KMS-11 (cell line): ENCODE measurements at regions not wholly inside any gene's neighbourhood (a gene's known extent, or its start where the extent isn't known, plus 50 kb on each side); places are given as distances from the start of the nearest gene placed in this dataset.
"Not testable (repeated sequence)": the region's sequence is repeated elsewhere in the genome, so short reads cannot be mapped to it uniquely, and the experiment has no call there.

ENCODE experiments used
- H2AFZ ChIP-seq: fragments of 200-600 bp; sonication (generic); 2 replicates; pipeline ENCODE4 v1.6.1; 2016; ENCODE audit warnings: antibody characterized with exemption, mixed run types, low read depth
- H3K27ac ChIP-seq: fragments of 200-600 bp; sonication (generic); 2 replicates; pipeline ENCODE4 v1.6.1; 2016; ENCODE audit warnings: mild to moderate bottlenecking, mixed run types
- H3K27me3 ChIP-seq: fragments of 200-600 bp; sonication (generic); 2 replicates; pipeline ENCODE4 v1.6.1; 2017; ENCODE audit warnings: mild to moderate bottlenecking, low read depth, mixed run types, moderate library complexity; ENCODE audit not compliant: insufficient read depth
- H3K36me3 ChIP-seq: fragments of 200-600 bp; sonication (generic); 2 replicates; pipeline ENCODE4 v1.6.1; 2017; ENCODE audit warnings: mild to moderate bottlenecking, mixed run types; ENCODE audit not compliant: insufficient read depth
- H3K4me1 ChIP-seq: fragments of 200-600 bp; sonication (generic); 2 replicates; pipeline ENCODE4 v1.6.1; 2016; ENCODE audit warnings: mild to moderate bottlenecking, low read depth, mixed run types; ENCODE audit not compliant: poor library complexity, severe bottlenecking
- H3K4me2 ChIP-seq: fragments of 200-600 bp; sonication (generic); 2 replicates; pipeline ENCODE4 v1.7.0; 2016; ENCODE audit warnings: mild to moderate bottlenecking, mixed run types
- H3K4me3 ChIP-seq: fragments of 200-600 bp; sonication (generic); IDR thresholded peaks from 2 replicates; pipeline ENCODE4 v1.6.1; 2017; ENCODE audit warnings: low read depth, low read length, mixed read lengths; ENCODE audit not compliant: insufficient read depth
- H3K79me2 ChIP-seq: fragments of 200-600 bp; sonication (generic); 2 replicates; pipeline ENCODE4 v1.6.1; 2016; ENCODE audit warnings: low read depth, mixed run types; ENCODE audit not compliant: insufficient read depth
- H3K9ac ChIP-seq: fragments of 200-600 bp; sonication (generic); 2 replicates; pipeline ENCODE4 v1.6.1; 2016; ENCODE audit warnings: mild to moderate bottlenecking, mixed run types
- H4K20me1 ChIP-seq: fragments of 200-600 bp; sonication (generic); 2 replicates; pipeline ENCODE4 v1.6.1; 2016; ENCODE audit warnings: mild to moderate bottlenecking, mixed run types; ENCODE audit not compliant: insufficient read depth
- TF ChIP-seq, protein P1 (sequence below): fragments of 200-600 bp; sonication (generic); conservative IDR thresholded peaks from 2 replicates; pipeline ENCODE4 v1.6.1; 2017; ENCODE audit warnings: low read depth, mild to moderate bottlenecking, antibody characterized with exemption, low read length, moderate library complexity, mixed read lengths

DNA sequence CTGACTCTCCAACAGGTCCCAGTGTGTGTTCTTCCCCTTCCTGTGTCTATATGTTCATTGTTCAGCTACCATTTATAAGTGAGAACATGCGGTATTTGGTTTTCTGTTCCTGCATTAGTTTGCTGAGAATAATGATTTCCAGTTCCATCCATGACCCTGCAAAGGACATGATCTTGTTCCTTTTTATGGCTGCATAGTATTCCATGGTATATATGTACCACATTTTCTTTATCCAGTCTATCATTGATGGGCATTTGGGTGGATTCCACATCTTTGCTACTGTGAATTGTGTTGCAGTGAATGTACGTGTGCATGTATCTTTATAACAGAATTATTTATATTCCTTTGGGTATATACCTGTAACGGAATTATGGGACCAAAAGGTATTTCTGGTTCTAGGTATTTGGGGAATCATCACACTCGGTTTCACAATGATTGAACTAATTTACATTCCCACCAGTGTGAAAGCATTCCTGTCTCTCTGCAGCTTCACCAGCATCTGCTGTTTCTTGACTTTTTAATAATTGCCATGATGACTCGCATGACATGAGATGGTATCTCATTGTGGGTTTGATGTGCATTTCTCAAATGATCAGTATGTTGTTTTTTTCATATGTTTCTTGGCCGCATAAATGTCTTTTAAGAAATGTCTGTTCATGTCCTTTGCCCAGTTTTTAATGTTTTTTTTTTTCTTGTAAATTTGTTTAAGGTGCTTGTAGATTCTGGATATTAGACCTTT lies 60.2 kb downstream of the LSMEM1 start:
- Histone ChIP-seq H3K4me3 (no peak overlapping the region), H3K9ac (no peak overlapping the region), H3K36me3 (no peaks in the 10 kb centered on the region), H3K79me2 (no peaks in the 10 kb centered on the region), H3K27me3 (no peaks in the 10 kb centered on the region), H4K20me1 (no peaks in the 10 kb centered on the region), H3K4me1 (no peaks in the 10 kb centered on the region), H3K4me2 (no peak overlapping the region), H3K27ac (no peak overlapping the region), H2AFZ (no peak overlapping the region)
- TF ChIP-seq, protein P1, sequence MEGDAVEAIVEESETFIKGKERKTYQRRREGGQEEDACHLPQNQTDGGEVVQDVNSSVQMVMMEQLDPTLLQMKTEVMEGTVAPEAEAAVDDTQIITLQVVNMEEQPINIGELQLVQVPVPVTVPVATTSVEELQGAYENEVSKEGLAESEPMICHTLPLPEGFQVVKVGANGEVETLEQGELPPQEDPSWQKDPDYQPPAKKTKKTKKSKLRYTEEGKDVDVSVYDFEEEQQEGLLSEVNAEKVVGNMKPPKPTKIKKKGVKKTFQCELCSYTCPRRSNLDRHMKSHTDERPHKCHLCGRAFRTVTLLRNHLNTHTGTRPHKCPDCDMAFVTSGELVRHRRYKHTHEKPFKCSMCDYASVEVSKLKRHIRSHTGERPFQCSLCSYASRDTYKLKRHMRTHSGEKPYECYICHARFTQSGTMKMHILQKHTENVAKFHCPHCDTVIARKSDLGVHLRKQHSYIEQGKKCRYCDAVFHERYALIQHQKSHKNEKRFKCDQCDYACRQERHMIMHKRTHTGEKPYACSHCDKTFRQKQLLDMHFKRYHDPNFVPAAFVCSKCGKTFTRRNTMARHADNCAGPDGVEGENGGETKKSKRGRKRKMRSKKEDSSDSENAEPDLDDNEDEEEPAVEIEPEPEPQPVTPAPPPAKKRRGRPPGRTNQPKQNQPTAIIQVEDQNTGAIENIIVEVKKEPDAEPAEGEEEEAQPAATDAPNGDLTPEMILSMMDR: no peak

DNA sequence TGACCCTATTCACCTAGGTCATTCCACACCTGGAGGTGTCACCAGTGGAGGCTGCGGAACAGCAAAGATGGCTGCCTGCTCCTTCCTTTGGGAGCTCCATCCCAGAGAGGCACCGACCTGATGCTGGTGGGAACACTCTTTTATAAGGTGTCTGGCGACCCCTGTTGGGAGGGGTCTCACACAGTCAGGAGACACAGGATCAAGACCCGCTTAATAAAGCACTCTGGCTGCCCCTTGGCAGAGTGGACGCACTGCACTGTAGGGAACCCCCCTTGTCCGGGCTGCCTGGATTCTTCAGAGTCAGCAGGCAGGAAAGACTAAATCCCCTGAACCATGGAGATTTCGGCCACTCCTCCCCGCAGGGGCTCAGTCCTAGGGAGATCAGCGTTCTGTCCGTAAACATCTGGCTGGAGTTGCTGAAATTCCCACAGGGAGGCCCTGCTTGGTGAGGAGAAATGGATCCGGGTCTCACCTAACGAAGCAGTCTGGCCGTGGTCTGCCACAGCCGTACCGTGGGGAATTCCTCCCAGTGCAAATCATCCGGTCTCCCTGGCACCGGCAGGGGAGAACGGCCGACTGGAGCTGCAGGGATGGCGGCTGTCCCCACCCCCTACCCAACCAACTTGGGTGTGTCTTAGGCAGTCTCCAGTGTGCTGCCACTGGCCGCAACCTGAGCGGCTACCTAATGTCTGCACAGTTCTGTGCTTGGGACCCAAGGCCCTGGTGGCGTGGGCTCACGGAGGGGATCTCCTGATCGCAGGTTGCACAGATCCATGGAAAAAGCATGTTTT lies 66.1 kb downstream of the LSMEM1 start:
- no peaks in the 10 kb centered on the region for H3K4me1 ChIP-seq
- H4K20me1 ChIP-seq: no peaks in the 10 kb centered on the region
- H3K79me2 ChIP-seq: no peaks in the 10 kb centered on the region
- H3K9ac ChIP-seq: no peak overlapping the region
- TF ChIP-seq, protein P1: no peak
- no peaks in the 10 kb centered on the region; the same call in 1 of the 2 replicates for H3K36me3 ChIP-seq
- no peak overlapping the region for H3K27ac ChIP-seq
- no peak overlapping the region for H3K4me2 ChIP-seq
- H3K4me3 ChIP-seq: no peak overlapping the region
- H2AFZ ChIP-seq: no peak overlapping the region
- no peaks in the 10 kb centered on the region for H3K27me3 ChIP-seq

DNA sequence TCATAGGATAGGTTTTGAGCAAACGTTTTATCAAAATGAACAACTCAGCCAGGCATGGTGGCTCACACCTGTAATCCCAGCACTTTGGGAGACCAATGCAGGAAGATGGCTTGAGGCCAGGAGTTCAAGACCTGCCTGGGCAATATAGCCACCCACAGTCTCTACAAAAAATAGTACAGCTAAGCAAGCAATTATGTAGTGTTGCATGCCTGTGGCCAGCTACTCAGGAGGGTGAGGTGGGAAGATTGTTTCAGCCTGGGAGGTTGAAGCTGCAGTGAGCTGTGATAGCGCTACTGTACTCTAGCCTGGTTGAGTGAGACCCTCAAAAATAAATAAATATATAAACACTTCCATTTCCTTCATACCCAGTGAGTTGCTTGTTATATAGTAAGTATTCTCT lies 67.1 kb downstream of the LSMEM1 start:
- TF ChIP-seq, protein P1: no peak
- Histone ChIP-seq H3K27me3 (no peaks in the 10 kb centered on the region), H3K4me3 (no peak overlapping the region)

DNA sequence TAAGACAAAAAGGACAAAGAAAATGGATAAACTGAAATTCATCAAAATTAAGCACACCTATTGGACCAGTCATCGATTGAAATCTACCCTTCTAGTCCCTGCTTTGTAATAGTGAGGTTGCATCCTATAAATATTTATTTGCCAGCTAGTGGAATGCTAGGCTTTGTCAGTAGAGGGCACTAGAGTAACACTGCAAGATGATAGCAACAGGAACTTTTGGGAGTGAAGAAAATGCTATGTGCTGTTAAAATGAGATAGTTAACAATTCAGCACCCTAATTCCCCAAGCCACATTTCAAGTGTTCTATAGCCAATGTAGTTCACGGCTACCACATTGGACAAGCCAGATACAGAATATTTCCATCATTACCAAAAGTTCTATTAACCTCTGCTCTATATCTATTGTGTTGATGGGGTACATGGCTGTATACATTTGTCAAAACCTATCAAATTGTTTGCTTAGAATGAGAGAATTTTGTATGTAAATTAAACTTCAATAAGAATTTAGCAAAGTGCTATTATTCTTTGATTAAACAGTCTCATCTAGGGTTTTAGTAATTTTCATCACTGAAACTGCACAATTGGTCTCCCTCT lies 69.8 kb downstream of the LSMEM1 start:
- no peak overlapping the region for H3K27ac ChIP-seq
- H3K4me3 ChIP-seq: no peak overlapping the region
- H3K4me1 ChIP-seq: no peaks in the 10 kb centered on the region
- no peaks in the 10 kb centered on the region; the same call in 1 of the 2 replicates for H3K36me3 ChIP-seq
- H4K20me1 ChIP-seq: no peaks in the 10 kb centered on the region
- H3K4me2 ChIP-seq: no peak overlapping the region
- H3K79me2 ChIP-seq: no peaks in the 10 kb centered on the region
- no peak overlapping the region for H3K9ac ChIP-seq
- no peak overlapping the region for H2AFZ ChIP-seq
- H3K27me3 ChIP-seq: no peaks in the 10 kb centered on the region
- TF ChIP-seq, protein P1: peak; percentile 95

More for the DNA sequence above, 67.1 kb downstream of the LSMEM1 start:
- no peak overlapping the region for H3K4me2 ChIP-seq
- no peaks in the 10 kb centered on the region; the same call in 1 of the 2 replicates for H3K36me3 ChIP-seq
- no peak overlapping the region for H3K9ac ChIP-seq
- no peak overlapping the region for H3K27ac ChIP-seq
- no peaks in the 10 kb centered on the region for H4K20me1 ChIP-seq
- H2AFZ ChIP-seq: no peak overlapping the region
- no peaks in the 10 kb centered on the region for H3K4me1 ChIP-seq
- H3K79me2 ChIP-seq: no peaks in the 10 kb centered on the region

DNA sequence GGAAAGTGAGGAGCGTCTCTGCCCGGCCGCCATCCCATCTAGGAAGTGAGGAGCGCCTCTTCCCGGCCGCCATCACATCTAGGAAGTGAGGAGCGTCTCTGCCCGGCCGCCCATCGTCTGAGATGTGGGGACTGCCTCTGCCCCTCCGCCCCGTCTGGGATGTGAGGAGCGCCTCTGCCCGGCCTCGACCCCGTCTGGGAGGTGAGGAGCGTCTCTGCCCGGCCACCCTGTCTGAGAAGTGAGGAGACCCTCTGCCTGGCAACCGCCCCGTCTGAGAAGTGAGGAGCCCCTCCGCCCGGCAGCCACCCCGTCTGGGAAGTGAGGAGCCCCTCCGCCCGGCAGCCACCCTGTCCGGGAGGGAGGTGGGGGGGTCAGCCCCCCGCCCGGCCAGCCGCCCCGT lies 70.7 kb downstream of the LSMEM1 start:
- H4K20me1 ChIP-seq, H3K27me3 ChIP-seq, H3K36me3 ChIP-seq, H3K4me3 ChIP-seq, H3K4me1 ChIP-seq, H3K4me2 ChIP-seq, H3K9ac ChIP-seq, H2AFZ ChIP-seq, H3K79me2 ChIP-seq, H3K27ac ChIP-seq: not testable (repeated sequence)
